ENCODE measurements at regions not wholly inside any gene's neighbourhood (a gene's known extent, or its start where the extent isn't known, plus 50 kb on each side); places are given as distances from the start of the nearest gene placed in this dataset.
A peak's percentile ranks its signal among the peaks of the same experiment; 100 is the strongest.
"Not testable (repeated sequence)": the region's sequence is repeated elsewhere in the genome, so short reads cannot be mapped to it uniquely, and the experiment has no call there.

- no peak for TF ChIP-seq POLR2A (IDR thresholded peaks at IDR 0.05; ENCODE audit: low read depth, low read length)
- FAIRE-seq, result no peak
- DNase-seq (ENCODE audit: insufficient read length, low spot score), result no peak
These were observed 160.5 kb upstream of the FREM1 start for GRCh38 chr9:15070716-15071115.

- DNase-seq (ENCODE audit: insufficient read length, low spot score), result no peak
- TF ChIP-seq POLR2A (IDR thresholded peaks at IDR 0.05; ENCODE audit: low read depth, low read length), result no peak
- FAIRE-seq, result no peak
These were observed 158.9 kb upstream of the FREM1 start for GRCh38 chr9:15069106-15069505.

- FAIRE-seq, result no peak
- no peak for TF ChIP-seq POLR2A (IDR thresholded peaks at IDR 0.05; ENCODE audit: low read depth, low read length)
- no peak for DNase-seq (ENCODE audit: insufficient read length, low spot score)
These were observed 158.0 kb upstream of the FREM1 start for GRCh38 chr9:15068261-15068660.

- no peak for DNase-seq (ENCODE audit: insufficient read length, low spot score)
- no peak for FAIRE-seq
- TF ChIP-seq POLR2A (IDR thresholded peaks at IDR 0.05; ENCODE audit: low read depth, low read length), result no peak
These were observed 148.8 kb upstream of the FREM1 start for GRCh38 chr9:15059003-15059402.

- no peak for TF ChIP-seq POLR2A (IDR thresholded peaks at IDR 0.05; ENCODE audit: low read depth, low read length)
- no peak for FAIRE-seq
- DNase-seq (ENCODE audit: insufficient read length, low spot score), result no peak
These were observed 148.0 kb upstream of the FREM1 start for GRCh38 chr9:15058236-15058635.

- not testable (repeated sequence) for DNase-seq (ENCODE audit: insufficient read length, low spot score)
These were observed 145.1 kb upstream of the FREM1 start for GRCh38 chr9:15055284-15055683.

GRCh38 chr9:15048772-15049171 is 138.5 kb upstream of the FREM1 start:
- no peak for TF ChIP-seq POLR2A (IDR thresholded peaks at IDR 0.05; ENCODE audit: low read depth, low read length)
- DNase-seq (ENCODE audit: insufficient read length, low spot score) (no peak), FAIRE-seq (no peak)

More at GRCh38 chr9:15055284-15055683, 145.1 kb upstream of the FREM1 start:
- peak; percentile 27 for FAIRE-seq

- DNase-seq (ENCODE audit: insufficient read length, low spot score) (no peak), FAIRE-seq (no peak)
- TF ChIP-seq POLR2A (IDR thresholded peaks at IDR 0.05; ENCODE audit: low read depth, low read length), result no peak
These were observed 136.9 kb upstream of the FREM1 start for GRCh38 chr9:15047028-15047551.

GRCh38 chr9:15033316-15033715 is 123.1 kb upstream of the FREM1 start:
- DNase-seq (ENCODE audit: insufficient read length, low spot score), result no peak
- no peak for FAIRE-seq
- TF ChIP-seq POLR2A (IDR thresholded peaks at IDR 0.05; ENCODE audit: low read depth, low read length), result no peak

- FAIRE-seq (no peak), DNase-seq (ENCODE audit: insufficient read length, low spot score) (no peak)
- no peak for TF ChIP-seq POLR2A (IDR thresholded peaks at IDR 0.05; ENCODE audit: low read depth, low read length)
These were observed 122.6 kb upstream of the FREM1 start for GRCh38 chr9:15032860-15033259.

GRCh38 chr9:15021146-15021545 is 110.9 kb upstream of the FREM1 start:
- TF ChIP-seq POLR2A (IDR thresholded peaks at IDR 0.05; ENCODE audit: low read depth, low read length), result no peak
- no peak for FAIRE-seq
- DNase-seq (ENCODE audit: insufficient read length, low spot score), result no peak

GRCh38 chr9:15018096-15018637 is 107.9 kb upstream of the FREM1 start:
- DNase-seq (ENCODE audit: insufficient read length, low spot score) (no peak), FAIRE-seq (no peak)
- TF ChIP-seq POLR2A (IDR thresholded peaks at IDR 0.05; ENCODE audit: low read depth, low read length), result no peak

- no peak for FAIRE-seq
- no peak for TF ChIP-seq POLR2A (IDR thresholded peaks at IDR 0.05; ENCODE audit: low read depth, low read length)
- DNase-seq (ENCODE audit: insufficient read length, low spot score), result no peak
These were observed 100.4 kb upstream of the FREM1 start for GRCh38 chr9:15010581-15010980.

- TF ChIP-seq POLR2A (IDR thresholded peaks at IDR 0.05; ENCODE audit: low read depth, low read length), result no peak
- FAIRE-seq, result no peak
- DNase-seq (ENCODE audit: insufficient read length, low spot score), result no peak
These were observed 97.5 kb upstream of the FREM1 start for GRCh38 chr9:15007698-15008097.

GRCh38 chr9:14994738-14995137 is 84.5 kb upstream of the FREM1 start:
- DNase-seq (ENCODE audit: insufficient read length, low spot score), result no peak
- FAIRE-seq, result no peak
- no peak for TF ChIP-seq POLR2A (IDR thresholded peaks at IDR 0.05; ENCODE audit: low read depth, low read length)
